HEK293 (cell line): ENCODE measurements at regions not wholly inside any gene's neighbourhood (a gene's known extent, or its start where the extent isn't known, plus 50 kb on each side); places are given as distances from the start of the nearest gene placed in this dataset.
"Not testable (repeated sequence)": the region's sequence is repeated elsewhere in the genome, so short reads cannot be mapped to it uniquely, and the experiment has no call there.

Experiments
- CTCF ChIA-PET: fragments of 350-600 bp; formaldehyde crosslinking; extraction: SDS; loops from one replicate; lab custom pipeline; 2021; ENCODE audit warnings: antibody characterized with exemption; lab: Yijun Ruan, JAX
- POLR2A ChIA-PET: fragments of 300-600 bp; formaldehyde crosslinking; extraction: SDS; loops from one replicate; lab custom pipeline; 2020; ENCODE audit warnings: antibody characterized with exemption, inconsistent platforms; lab: Yijun Ruan, JAX
- H3K27ac ChIP-seq: fragments of 200-500 bp; sonication (Bioruptor generic); 2 replicates; pipeline ENCODE4 v1.5.1; 2014; ENCODE audit warnings: low read depth, low read length, control low read depth, inconsistent platforms; ENCODE audit errors: extremely low read depth
- H3K36me3 ChIP-seq, 2 experiments: fragments of 200-500 bp in 1 of 2; sonication (Bioruptor generic) in 1 of 2; 1 replicate in 1 of 2; 2 replicates in 1 of 2; pipeline ENCODE4 v1.5.1; 2014 to 2017; ENCODE audit warnings: inconsistent platforms in 2 of 2, low read length in 2 of 2; ENCODE audit not compliant: control insufficient read depth in 2 of 2, insufficient read depth in 1 of 2
- H3K4me1 ChIP-seq: fragments of 200-500 bp; sonication (Bioruptor generic); 2 replicates; pipeline ENCODE4 v1.5.1; 2014; ENCODE audit warnings: mild to moderate bottlenecking, low read length, inconsistent platforms; ENCODE audit not compliant: control insufficient read depth, insufficient read depth
- H3K4me3 ChIP-seq: 2 replicates; pipeline ENCODE4 v1.5.1; 2011; ENCODE audit warnings: low read depth, mild to moderate bottlenecking, control low read depth, low read length, moderate library complexity
- H3K9me3 ChIP-seq: fragments of 200-500 bp; sonication (Bioruptor generic); 2 replicates; pipeline ENCODE4 v1.5.1; 2014; ENCODE audit warnings: low read depth, low read length, inconsistent platforms; ENCODE audit not compliant: control insufficient read depth, insufficient read depth
- BCL11B ChIP-seq: fragments of 450-650 bp; formaldehyde crosslinking; IDR thresholded peaks from 2 replicates; pipeline ENCODE4 v1.5.1; 2016; ENCODE audit warnings: low read depth, missing biosample characterization, missing genetic modification characterization
- HOXD13 ChIP-seq: sonication (generic); formaldehyde crosslinking; IDR thresholded peaks from 2 replicates; pipeline ENCODE4 v1.8.0; 2022; ENCODE audit warnings: missing genetic modification reagents, borderline replicate concordance
- KLF16 ChIP-seq: fragments of 450-650 bp; formaldehyde crosslinking; IDR thresholded peaks from 2 replicates; pipeline ENCODE4 v1.5.1; 2017; ENCODE audit warnings: missing biosample characterization, missing genetic modification characterization
- KLF8 ChIP-seq: fragments of 450-650 bp; formaldehyde crosslinking; IDR thresholded peaks from 2 replicates; pipeline ENCODE4 v1.5.1; 2016; ENCODE audit warnings: missing biosample characterization, missing genetic modification characterization
- MEIS1 ChIP-seq: sonication (generic); formaldehyde crosslinking; IDR thresholded peaks from 2 replicates; pipeline ENCODE4 v1.8.1; 2022; ENCODE audit warnings: missing genetic modification reagents, mild to moderate bottlenecking, borderline replicate concordance
- PRDM1 ChIP-seq: fragments of 450-650 bp; formaldehyde crosslinking; IDR thresholded peaks from 2 replicates; pipeline ENCODE4; 2016; ENCODE audit warnings: missing biosample characterization, missing genetic modification characterization
- ZBTB48 ChIP-seq: fragments of 450-650 bp; formaldehyde crosslinking; IDR thresholded peaks from 2 replicates; pipeline ENCODE4 v1.5.1; 2016; ENCODE audit warnings: missing biosample characterization, missing genetic modification characterization
- ZNF114 ChIP-seq: fragments of 450-650 bp; formaldehyde crosslinking; IDR thresholded peaks from 2 replicates; pipeline ENCODE4 v1.5.0; 2017; ENCODE audit warnings: missing biosample characterization, missing genetic modification characterization
- ZNF23 ChIP-seq: fragments of 450-650 bp; formaldehyde crosslinking; IDR thresholded peaks from 2 replicates; pipeline ENCODE4 v1.5.1; 2016; ENCODE audit warnings: missing biosample characterization, missing genetic modification characterization, borderline replicate concordance
- ZNF24 ChIP-seq: fragments of 450-650 bp; formaldehyde crosslinking; IDR thresholded peaks from 2 replicates; pipeline ENCODE4 v1.5.1; 2016; ENCODE audit warnings: missing biosample characterization, missing genetic modification characterization
- ZNF266 ChIP-seq: fragments of 450-650 bp; formaldehyde crosslinking; IDR thresholded peaks from 2 replicates; pipeline ENCODE4 v1.5.1; 2016; ENCODE audit warnings: missing biosample characterization, missing genetic modification characterization, low read depth
- ZNF335 ChIP-seq: fragments of 450-650 bp; formaldehyde crosslinking; conservative IDR thresholded peaks from 2 replicates; pipeline ENCODE4 v1.5.1; 2016; ENCODE audit warnings: missing biosample characterization, missing genetic modification characterization
- ZNF514 ChIP-seq: fragments of 450-650 bp; formaldehyde crosslinking; IDR thresholded peaks from 2 replicates; pipeline ENCODE4 v1.5.1; 2016; ENCODE audit warnings: missing biosample characterization, missing genetic modification characterization
- ZNF548 ChIP-seq: fragments of 450-650 bp; formaldehyde crosslinking; IDR thresholded peaks from 2 replicates; pipeline ENCODE4 v1.5.1; 2016; ENCODE audit warnings: missing biosample characterization, missing genetic modification characterization
- ZNF558 ChIP-seq: fragments of 450-650 bp; formaldehyde crosslinking; IDR thresholded peaks from 2 replicates; pipeline ENCODE4 v1.5.1; 2016; ENCODE audit warnings: missing biosample characterization, missing genetic modification characterization
- ZNF561 ChIP-seq: fragments of 450-650 bp; IDR thresholded peaks from 2 replicates; pipeline ENCODE4 v1.5.1; 2018; ENCODE audit warnings: missing biosample characterization, missing genetic modification characterization, borderline replicate concordance
- ZNF623 ChIP-seq: fragments of 450-650 bp; formaldehyde crosslinking; IDR thresholded peaks from 2 replicates; pipeline ENCODE4 v1.5.1; 2016; ENCODE audit warnings: missing biosample characterization, missing genetic modification characterization
- ZNF658 ChIP-seq: fragments of 450-650 bp; formaldehyde crosslinking; IDR thresholded peaks from 2 replicates; pipeline ENCODE4; 2016; ENCODE audit warnings: missing biosample characterization, missing genetic modification characterization
- ZNF660 ChIP-seq: fragments of 450-650 bp; IDR thresholded peaks from 2 replicates; pipeline ENCODE4 v1.5.1; 2018; ENCODE audit warnings: missing biosample characterization, mild to moderate bottlenecking, missing genetic modification characterization
- ZNF664 ChIP-seq: fragments of 450-650 bp; formaldehyde crosslinking; IDR thresholded peaks from 2 replicates; pipeline ENCODE4 v1.5.1; 2016; ENCODE audit warnings: missing biosample characterization, missing genetic modification characterization
- TF ChIP-seq, protein P1 (sequence below): fragments of 450-650 bp; formaldehyde crosslinking; IDR thresholded peaks from 2 replicates; pipeline ENCODE4 v1.5.1; 2017; ENCODE audit warnings: missing biosample characterization, missing genetic modification characterization
- TF ChIP-seq, protein P2 (sequence below): fragments of 450-650 bp; formaldehyde crosslinking; IDR thresholded peaks from 2 replicates; pipeline ENCODE4 v1.5.1; 2016; ENCODE audit warnings: missing biosample characterization, missing genetic modification characterization

GRCh38 chr2:125658583-125658982 lies 997.4 kb upstream of the GYPC start:
- Histone ChIP-seq H3K9me3 (no peaks in the 10 kb centered on the region), H3K36me3 (no peaks in the 10 kb centered on the region), H3K4me3 (no peak overlapping the region), H3K27ac (no peak overlapping the region), H3K4me1 (no peaks in the 10 kb centered on the region)
- CTCF ChIA-PET: no interaction called here
- no peak for TF ChIP-seq KLF8 (tag by site-specific recombination)
- TF ChIP-seq ZNF660 (tag by site-specific recombination): no peak
- no peak for TF ChIP-seq ZNF548 (tag by site-specific recombination)
- TF ChIP-seq ZNF561 (tag by site-specific recombination): no peak
- no peak for TF ChIP-seq ZNF23
- TF ChIP-seq HOXD13 (CRISPR knock-in tag): no peak
- TF ChIP-seq, protein P1, sequence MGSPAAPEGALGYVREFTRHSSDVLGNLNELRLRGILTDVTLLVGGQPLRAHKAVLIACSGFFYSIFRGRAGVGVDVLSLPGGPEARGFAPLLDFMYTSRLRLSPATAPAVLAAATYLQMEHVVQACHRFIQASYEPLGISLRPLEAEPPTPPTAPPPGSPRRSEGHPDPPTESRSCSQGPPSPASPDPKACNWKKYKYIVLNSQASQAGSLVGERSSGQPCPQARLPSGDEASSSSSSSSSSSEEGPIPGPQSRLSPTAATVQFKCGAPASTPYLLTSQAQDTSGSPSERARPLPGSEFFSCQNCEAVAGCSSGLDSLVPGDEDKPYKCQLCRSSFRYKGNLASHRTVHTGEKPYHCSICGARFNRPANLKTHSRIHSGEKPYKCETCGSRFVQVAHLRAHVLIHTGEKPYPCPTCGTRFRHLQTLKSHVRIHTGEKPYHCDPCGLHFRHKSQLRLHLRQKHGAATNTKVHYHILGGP (tag by site-specific recombination): no peak
- no peak for TF ChIP-seq ZNF664 (tag by site-specific recombination)
- no peak for TF ChIP-seq PRDM1
- no peak for TF ChIP-seq ZNF335
- TF ChIP-seq ZNF24 (tag by site-specific recombination): no peak
- TF ChIP-seq, protein P2, sequence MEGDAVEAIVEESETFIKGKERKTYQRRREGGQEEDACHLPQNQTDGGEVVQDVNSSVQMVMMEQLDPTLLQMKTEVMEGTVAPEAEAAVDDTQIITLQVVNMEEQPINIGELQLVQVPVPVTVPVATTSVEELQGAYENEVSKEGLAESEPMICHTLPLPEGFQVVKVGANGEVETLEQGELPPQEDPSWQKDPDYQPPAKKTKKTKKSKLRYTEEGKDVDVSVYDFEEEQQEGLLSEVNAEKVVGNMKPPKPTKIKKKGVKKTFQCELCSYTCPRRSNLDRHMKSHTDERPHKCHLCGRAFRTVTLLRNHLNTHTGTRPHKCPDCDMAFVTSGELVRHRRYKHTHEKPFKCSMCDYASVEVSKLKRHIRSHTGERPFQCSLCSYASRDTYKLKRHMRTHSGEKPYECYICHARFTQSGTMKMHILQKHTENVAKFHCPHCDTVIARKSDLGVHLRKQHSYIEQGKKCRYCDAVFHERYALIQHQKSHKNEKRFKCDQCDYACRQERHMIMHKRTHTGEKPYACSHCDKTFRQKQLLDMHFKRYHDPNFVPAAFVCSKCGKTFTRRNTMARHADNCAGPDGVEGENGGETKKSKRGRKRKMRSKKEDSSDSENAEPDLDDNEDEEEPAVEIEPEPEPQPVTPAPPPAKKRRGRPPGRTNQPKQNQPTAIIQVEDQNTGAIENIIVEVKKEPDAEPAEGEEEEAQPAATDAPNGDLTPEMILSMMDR: no peak
- no peak for TF ChIP-seq ZNF114 (tag by site-specific recombination)
- no peak for TF ChIP-seq ZNF658
- TF ChIP-seq ZNF623: no peak
- TF ChIP-seq ZNF266 (tag by site-specific recombination): no peak
- no peak for TF ChIP-seq ZNF558 (tag by site-specific recombination)
- TF ChIP-seq KLF16 (tag by site-specific recombination): no peak
- no peak for TF ChIP-seq MEIS1 (CRISPR knock-in tag)
- POLR2A ChIA-PET: no interaction called here

DNA sequence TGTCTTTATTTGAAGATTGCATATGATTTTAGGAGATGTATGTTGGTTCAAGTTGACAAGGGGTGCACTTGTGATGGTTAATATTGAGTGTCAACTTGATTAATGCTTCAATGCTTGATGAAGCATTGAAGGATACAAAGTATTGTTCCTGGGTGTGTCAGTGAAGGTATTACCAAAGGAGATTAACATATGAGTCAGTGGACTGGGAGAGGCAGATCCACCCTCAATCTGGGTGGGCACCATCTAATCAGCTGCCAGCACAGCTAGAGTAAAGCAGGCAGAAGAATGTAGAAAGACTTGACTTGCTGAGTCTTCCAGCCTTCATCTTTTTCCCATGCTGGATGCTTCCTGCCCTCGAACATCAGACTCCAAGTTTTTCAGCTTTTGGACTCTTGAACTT lies 995.6 kb upstream of the GYPC start:
- H3K4me1 ChIP-seq, H3K27ac ChIP-seq, H3K4me3 ChIP-seq, H3K36me3 ChIP-seq, POLR2A ChIA-PET, H3K9me3 ChIP-seq, CTCF ChIA-PET: not testable (repeated sequence)

DNA sequence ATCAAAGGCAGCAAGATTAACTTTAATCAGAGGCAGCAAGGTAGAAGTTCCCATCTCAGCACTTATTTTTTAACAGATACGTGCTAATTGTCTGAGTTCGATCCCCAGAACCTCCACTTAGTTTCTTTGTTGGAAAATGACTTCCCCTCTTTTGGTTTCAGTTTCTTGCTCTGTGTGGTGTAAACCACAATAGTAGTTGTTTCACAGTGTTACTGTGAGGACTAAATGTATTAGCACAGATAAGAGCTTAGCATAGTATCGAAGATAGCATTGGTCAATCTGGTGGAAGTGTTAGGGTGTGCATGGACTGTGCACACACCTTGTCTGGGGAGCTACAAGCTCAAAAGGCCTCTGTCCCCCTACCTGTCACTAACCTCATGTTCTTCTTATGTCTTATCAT lies 988.3 kb upstream of the GYPC start:
- Histone ChIP-seq H3K9me3 (no peaks in the 10 kb centered on the region), H3K4me1 (no peaks in the 10 kb centered on the region), H3K4me3 (no peak overlapping the region), H3K27ac (no peak overlapping the region), H3K36me3 (no peaks in the 10 kb centered on the region)
- POLR2A ChIA-PET: no interaction called here
- no peak for TF ChIP-seq ZBTB48 (tag by site-specific recombination)
- no peak for TF ChIP-seq BCL11B
- no peak for TF ChIP-seq ZNF514 (tag by site-specific recombination)
- no peak for TF ChIP-seq KLF16 (tag by site-specific recombination)
- CTCF ChIA-PET: no interaction called here
